ENCODE measurements at regions not wholly inside any gene's neighbourhood (a gene's known extent, or its start where the extent isn't known, plus 50 kb on each side); places are given as distances from the start of the nearest gene placed in this dataset.
"Not testable (repeated sequence)": the region's sequence is repeated elsewhere in the genome, so short reads cannot be mapped to it uniquely, and the experiment has no call there.

DNA sequence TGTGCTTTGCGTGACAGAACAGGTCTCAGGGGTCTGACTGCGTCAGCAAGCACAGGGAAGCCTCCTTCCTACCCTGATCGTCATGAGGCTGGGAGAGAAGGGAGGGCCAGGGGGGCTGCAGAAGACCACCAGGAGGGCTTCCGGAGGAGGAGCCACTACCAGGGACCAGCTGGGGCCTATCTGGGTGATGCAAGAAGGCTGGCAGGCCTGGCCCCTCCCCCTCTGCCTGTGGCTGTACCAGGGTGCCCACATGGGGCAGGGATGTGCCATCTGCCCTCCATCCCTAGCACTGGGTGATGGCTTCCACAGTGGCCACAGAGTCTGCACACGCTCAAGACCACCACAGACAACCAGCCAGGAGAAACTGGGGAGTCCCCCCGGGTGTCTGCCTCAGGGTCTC is 116.4 kb upstream of the NKX1-1 start:
- H3F3A ChIP-seq (ENCODE audit: insufficient read depth): no peaks in the 10 kb centered on the region
- H3K79me2 ChIP-seq (ENCODE audit: insufficient read depth, low read length): no peaks in the 10 kb centered on the region
- H3K9me3 ChIP-seq (ENCODE audit: insufficient read depth, low read length): no peaks in the 10 kb centered on the region
- no peak overlapping the region for H3K4me2 ChIP-seq (ENCODE audit: low read depth, low read length, poor library complexity, severe bottlenecking)
- no peak overlapping the region for H2AFZ ChIP-seq (ENCODE audit: low read depth, low read length, severe bottlenecking)
- H4K20me1 ChIP-seq (ENCODE audit: low read depth, low read length): no peaks in the 10 kb centered on the region
- no peak overlapping the region for H3K4me3 ChIP-seq (ENCODE audit: insufficient read depth, low read length, poor library complexity, severe bottlenecking)
- no peaks in the 10 kb centered on the region for H3K9me2 ChIP-seq (replicated peaks; ENCODE audit: insufficient read depth, low read length)
- TF ChIP-seq EZH2phosphoT487 (conservative IDR thresholded peaks at IDR 0.05; ENCODE audit: low read length): no peak
- TF ChIP-seq, protein P1, sequence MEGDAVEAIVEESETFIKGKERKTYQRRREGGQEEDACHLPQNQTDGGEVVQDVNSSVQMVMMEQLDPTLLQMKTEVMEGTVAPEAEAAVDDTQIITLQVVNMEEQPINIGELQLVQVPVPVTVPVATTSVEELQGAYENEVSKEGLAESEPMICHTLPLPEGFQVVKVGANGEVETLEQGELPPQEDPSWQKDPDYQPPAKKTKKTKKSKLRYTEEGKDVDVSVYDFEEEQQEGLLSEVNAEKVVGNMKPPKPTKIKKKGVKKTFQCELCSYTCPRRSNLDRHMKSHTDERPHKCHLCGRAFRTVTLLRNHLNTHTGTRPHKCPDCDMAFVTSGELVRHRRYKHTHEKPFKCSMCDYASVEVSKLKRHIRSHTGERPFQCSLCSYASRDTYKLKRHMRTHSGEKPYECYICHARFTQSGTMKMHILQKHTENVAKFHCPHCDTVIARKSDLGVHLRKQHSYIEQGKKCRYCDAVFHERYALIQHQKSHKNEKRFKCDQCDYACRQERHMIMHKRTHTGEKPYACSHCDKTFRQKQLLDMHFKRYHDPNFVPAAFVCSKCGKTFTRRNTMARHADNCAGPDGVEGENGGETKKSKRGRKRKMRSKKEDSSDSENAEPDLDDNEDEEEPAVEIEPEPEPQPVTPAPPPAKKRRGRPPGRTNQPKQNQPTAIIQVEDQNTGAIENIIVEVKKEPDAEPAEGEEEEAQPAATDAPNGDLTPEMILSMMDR (IDR thresholded peaks at IDR 0.05; ENCODE audit: insufficient read depth, low read length, poor library complexity, severe bottlenecking): no peak
- no peak overlapping the region for H3K27ac ChIP-seq (ENCODE audit: low read depth, low read length)
- H3K27me3 ChIP-seq (ENCODE audit: low read length): no peaks in the 10 kb centered on the region
- no peak overlapping the region for H3K9ac ChIP-seq (ENCODE audit: low read length)
- no peaks in the 10 kb centered on the region for H3K36me3 ChIP-seq (ENCODE audit: low read length)

DNA sequence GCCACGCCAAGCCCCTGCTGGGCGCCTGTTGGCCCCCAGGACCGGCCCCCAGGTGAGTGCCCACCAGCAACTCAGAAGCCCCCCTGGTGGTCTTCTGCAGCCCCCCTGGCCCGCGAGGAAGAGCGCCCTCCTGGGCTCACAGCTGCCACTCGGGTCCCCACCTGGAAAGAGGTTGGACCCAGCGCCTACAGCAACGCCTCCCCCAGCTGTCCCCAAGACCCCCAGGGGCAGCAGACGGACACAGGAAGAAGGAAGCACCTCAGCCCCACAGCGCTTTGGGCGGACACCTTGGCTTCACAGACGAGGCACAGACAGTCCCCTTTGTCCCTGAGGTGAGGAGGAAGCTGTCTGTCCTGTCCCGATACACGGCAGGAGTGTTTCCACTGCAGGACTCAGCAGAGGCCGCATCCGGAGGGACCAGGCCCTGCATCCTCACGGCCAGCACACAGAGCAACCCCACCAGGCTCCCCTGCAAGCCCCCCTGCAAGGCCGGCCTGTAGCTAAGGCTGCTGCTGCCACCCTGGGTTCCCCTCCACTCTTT is 115.6 kb upstream of the NKX1-1 start:
- no peaks in the 10 kb centered on the region for H3K79me2 ChIP-seq (ENCODE audit: insufficient read depth, low read length)
- no peaks in the 10 kb centered on the region for H3F3A ChIP-seq (ENCODE audit: insufficient read depth)
- H3K4me2 ChIP-seq (ENCODE audit: low read depth, low read length, poor library complexity, severe bottlenecking): no peak overlapping the region
- no peak overlapping the region for H2AFZ ChIP-seq (ENCODE audit: low read depth, low read length, severe bottlenecking)
- H3K27ac ChIP-seq (ENCODE audit: low read depth, low read length): no peak overlapping the region
- TF ChIP-seq, protein P1 (IDR thresholded peaks at IDR 0.05; ENCODE audit: insufficient read depth, low read length, poor library complexity, severe bottlenecking): no peak
- no peak for TF ChIP-seq EZH2phosphoT487 (conservative IDR thresholded peaks at IDR 0.05; ENCODE audit: low read length)
- H3K36me3 ChIP-seq (ENCODE audit: low read length): no peaks in the 10 kb centered on the region
- H3K4me3 ChIP-seq (ENCODE audit: insufficient read depth, low read length, poor library complexity, severe bottlenecking): no peak overlapping the region
- no peak overlapping the region for H3K9ac ChIP-seq (ENCODE audit: low read length)
- no peaks in the 10 kb centered on the region for H3K9me2 ChIP-seq (replicated peaks; ENCODE audit: insufficient read depth, low read length)
- H3K27me3 ChIP-seq (ENCODE audit: low read length): no peaks in the 10 kb centered on the region
- no peaks in the 10 kb centered on the region for H3K9me3 ChIP-seq (ENCODE audit: insufficient read depth, low read length)
- H4K20me1 ChIP-seq (ENCODE audit: low read depth, low read length): no peaks in the 10 kb centered on the region

DNA sequence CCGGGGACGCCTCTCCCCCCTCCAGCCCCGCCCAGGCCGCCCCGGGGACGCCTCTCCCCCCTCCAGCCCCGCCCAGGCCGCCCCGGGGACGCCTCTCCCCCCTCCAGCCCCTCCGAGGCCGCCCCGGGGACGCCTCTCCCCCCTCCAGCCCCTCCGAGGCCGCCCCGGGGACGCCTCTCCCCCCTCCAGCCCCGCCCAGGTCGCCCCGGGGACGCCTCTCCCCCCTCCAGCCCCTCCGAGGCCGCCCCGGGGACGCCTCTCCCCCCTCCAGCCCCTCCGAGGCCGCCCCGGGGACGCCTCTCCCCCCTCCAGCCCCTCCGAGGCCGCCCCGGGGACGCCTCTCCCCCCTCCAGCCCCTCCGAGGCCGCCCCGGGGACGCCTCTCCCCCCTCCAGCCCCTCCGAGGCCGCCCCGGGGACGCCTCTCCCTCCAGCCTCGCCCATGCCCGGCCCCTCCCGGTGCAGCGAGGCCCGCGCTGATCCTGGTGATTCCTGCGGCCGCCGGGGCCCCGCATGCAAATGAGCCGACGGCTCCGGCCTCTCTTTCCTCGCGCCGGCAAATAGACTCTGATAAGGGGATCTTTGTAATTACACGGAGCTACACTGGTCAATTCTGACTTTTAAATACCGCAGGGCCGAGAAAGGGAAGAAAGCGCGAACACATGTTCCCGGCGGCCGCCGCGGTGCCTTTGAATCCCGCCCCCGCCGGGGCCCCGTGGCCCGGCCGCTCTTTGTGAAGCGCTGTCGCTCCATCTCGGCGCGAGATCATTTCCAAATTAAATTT is 114.7 kb upstream of the NKX1-1 start:
- H3K27me3 ChIP-seq (ENCODE audit: low read length); H2AFZ ChIP-seq (ENCODE audit: low read depth, low read length, severe bottlenecking); H3K79me2 ChIP-seq (ENCODE audit: insufficient read depth, low read length); H3K36me3 ChIP-seq (ENCODE audit: low read length); H3K4me3 ChIP-seq (ENCODE audit: insufficient read depth, low read length, poor library complexity, severe bottlenecking); H3K9me3 ChIP-seq (ENCODE audit: insufficient read depth, low read length); H4K20me1 ChIP-seq (ENCODE audit: low read depth, low read length); H3K4me2 ChIP-seq (ENCODE audit: low read depth, low read length, poor library complexity, severe bottlenecking); H3F3A ChIP-seq (ENCODE audit: insufficient read depth); H3K9me2 ChIP-seq (replicated peaks; ENCODE audit: insufficient read depth, low read length); H3K27ac ChIP-seq (ENCODE audit: low read depth, low read length); H3K9ac ChIP-seq (ENCODE audit: low read length): not testable (repeated sequence)
